Vagina (tissue), 2 donors: ENCODE measurements at regions not wholly inside any gene's neighbourhood (a gene's known extent, or its start where the extent isn't known, plus 50 kb on each side); places are given as distances from the start of the nearest gene placed in this dataset.

ENCODE experiments used
- DNase-seq, 2 donors: peaks; one replicate each; pipeline ENCODE4 v3.0.0-alpha.2; 2017; ENCODE audit errors: extremely low spot score in 2 of 2
- H3K27ac ChIP-seq: fragments of 200-600 bp; sonication (generic); one replicate; pipeline ENCODE4 v1.5.1; 2019
- H3K27me3 ChIP-seq: fragments of 200-600 bp; sonication (generic); one replicate; pipeline ENCODE4 v1.5.1; 2019
- H3K36me3 ChIP-seq, 2 donors: fragments of 200-600 bp; sonication (generic); one replicate each; pipeline ENCODE4 v1.5.1; 2017 to 2019
- H3K4me1 ChIP-seq: fragments of 200-600 bp; sonication (generic); one replicate; pipeline ENCODE4 v1.5.1; 2019
- H3K4me3 ChIP-seq, 2 donors: fragments of 200-600 bp; sonication (generic); 1 replicate in 1 of 2; 2 replicates in 1 of 2; pipeline ENCODE4 v1.5.1; 2016 to 2019
- H3K9me3 ChIP-seq: fragments of 200-600 bp; sonication (generic); one replicate; pipeline ENCODE4 v1.5.1; 2019
- CTCF ChIP-seq, 3 experiments: fragments of 450-650 bp in 2 of 3; fragments of 200-600 bp in 1 of 3; sonication (generic) in 1 of 3; IDR thresholded peaks; one replicate each; pipeline ENCODE4 v1.5.1; 2017 to 2019; ENCODE audit warnings: antibody characterized with exemption in 3 of 3, mild to moderate bottlenecking in 2 of 3, moderate library complexity in 2 of 3
- POLR2A ChIP-seq, 2 donors: fragments of 450-650 bp; IDR thresholded peaks; one replicate each; pipeline ENCODE4 v1.6.1; 2017; ENCODE audit warnings: antibody characterized with exemption in 2 of 2, mild to moderate bottlenecking in 2 of 2, moderate library complexity in 2 of 2
- POLR2AphosphoS5 ChIP-seq, 2 donors: sonication (generic); formaldehyde crosslinking; IDR thresholded peaks; one replicate each; pipeline ENCODE4 v1.9.0; 2017; ENCODE audit warnings: antibody characterized with exemption in 2 of 2, mild to moderate bottlenecking in 2 of 2, low read depth in 1 of 2; ENCODE audit not compliant: insufficient read depth in 1 of 2
- intact Hi-C: fragments of 100-400 bp; cut with DNase I; formaldehyde crosslinking; loops from one replicate; pipeline ENCODE4 v1.15.1; 2023

DNA sequence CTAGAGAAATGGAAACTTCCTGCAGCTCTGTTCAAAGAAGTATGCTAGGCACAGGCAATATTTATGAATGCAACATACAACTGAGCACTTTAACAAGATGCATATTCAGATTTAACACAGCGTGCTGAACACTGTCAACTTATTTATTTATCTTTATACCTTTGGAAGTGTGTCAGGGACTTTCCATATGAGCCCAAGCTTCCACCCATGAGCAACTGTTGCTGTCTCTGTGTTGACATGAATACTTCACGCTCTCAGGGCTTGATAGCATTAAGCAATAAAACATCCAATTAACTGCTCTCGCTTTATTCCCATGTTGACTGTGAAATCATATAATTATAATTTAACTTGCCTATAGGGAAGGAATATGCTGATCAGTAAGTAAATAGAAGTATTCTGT is 116.6 kb upstream of the ROBO1 start:
- Histone ChIP-seq H3K27me3 (no peaks in the 10 kb centered on the region), H3K9me3 (no peaks in the 10 kb centered on the region), H3K36me3 (no peaks in the 10 kb centered on the region), H3K27ac (no peak overlapping the region), H3K4me3 (no peak overlapping the region), H3K4me1 (no peaks in the 10 kb centered on the region)
- TF ChIP-seq POLR2A (IDR thresholded peaks at IDR 0.05): no peak
- TF ChIP-seq POLR2AphosphoS5 (IDR thresholded peaks at IDR 0.05; ENCODE audit: insufficient read depth in 1 of 2, low read depth in 1 of 2): no peak
- TF ChIP-seq CTCF (IDR thresholded peaks at IDR 0.05): no peak
- intact Hi-C loops: no loop called here
- no peak for DNase-seq

DNA sequence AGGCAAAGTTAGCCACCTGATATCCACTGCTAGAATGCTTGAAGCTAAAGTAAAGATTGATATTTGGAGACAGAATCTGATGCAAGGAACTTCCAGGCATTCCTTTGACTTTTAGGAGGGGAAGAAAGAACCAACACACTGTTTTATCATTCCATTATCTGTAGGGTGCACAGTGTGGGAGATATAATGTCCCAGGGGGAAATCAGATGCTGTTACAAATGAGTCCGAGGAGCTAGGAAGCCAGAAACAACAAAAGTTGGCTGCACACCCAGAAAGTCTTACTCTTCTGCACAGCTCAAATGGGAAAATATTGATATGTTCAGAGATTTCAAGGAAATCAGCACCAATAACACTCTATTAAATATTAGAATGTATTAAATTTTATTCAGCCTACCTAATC is 113.6 kb upstream of the ROBO1 start:
- Histone ChIP-seq H3K27ac (no peak overlapping the region), H3K4me3 (no peak overlapping the region), H3K36me3 (no peaks in the 10 kb centered on the region), H3K27me3 (no peaks in the 10 kb centered on the region), H3K9me3 (no peaks in the 10 kb centered on the region), H3K4me1 (no peaks in the 10 kb centered on the region)
- no peak for DNase-seq
- TF ChIP-seq POLR2AphosphoS5 (IDR thresholded peaks at IDR 0.05; ENCODE audit: insufficient read depth in 1 of 2, low read depth in 1 of 2): no peak
- no peak for TF ChIP-seq POLR2A (IDR thresholded peaks at IDR 0.05)
- no peak for TF ChIP-seq CTCF (IDR thresholded peaks at IDR 0.05)
- intact Hi-C loops: no loop called here

- Histone ChIP-seq H3K27me3 (no peaks in the 10 kb centered on the region), H3K27ac (no peak overlapping the region), H3K36me3 (no peaks in the 10 kb centered on the region), H3K9me3 (no peaks in the 10 kb centered on the region), H3K4me3 (no peak overlapping the region), H3K4me1 (no peaks in the 10 kb centered on the region)
- no peak for DNase-seq
- intact Hi-C loops: no loop called here
- TF ChIP-seq CTCF (IDR thresholded peaks at IDR 0.05) (no peak), POLR2A (IDR thresholded peaks at IDR 0.05) (no peak), POLR2AphosphoS5 (IDR thresholded peaks at IDR 0.05; ENCODE audit: insufficient read depth in 1 of 2, low read depth in 1 of 2) (no peak)
Observed at GRCh38 chr3:79878708-79879107, 110.9 kb upstream of the ROBO1 start.

DNA sequence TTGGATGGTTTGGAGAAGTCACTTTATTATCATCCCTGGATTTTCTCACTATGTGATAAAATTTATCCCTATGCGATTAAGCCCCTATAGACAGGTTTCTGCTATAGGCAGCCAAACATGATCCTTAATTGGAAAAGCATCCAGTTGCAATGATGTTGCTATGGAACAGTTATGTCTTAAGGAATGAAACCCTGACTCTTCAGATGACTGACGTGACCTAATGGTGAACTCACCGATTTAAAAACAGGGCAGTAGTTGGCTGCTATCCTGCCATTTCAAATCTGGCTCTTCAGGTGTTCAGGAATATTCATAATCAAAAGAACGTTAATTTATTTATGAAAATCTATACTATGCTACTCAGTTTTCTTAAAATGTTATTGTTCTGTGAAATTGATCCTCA is 106.8 kb upstream of the ROBO1 start:
- Histone ChIP-seq H3K4me3 (no peak overlapping the region), H3K36me3 (no peaks in the 10 kb centered on the region), H3K27me3 (no peaks in the 10 kb centered on the region), H3K9me3 (no peaks in the 10 kb centered on the region), H3K27ac (no peak overlapping the region), H3K4me1 (no peaks in the 10 kb centered on the region)
- TF ChIP-seq CTCF (IDR thresholded peaks at IDR 0.05) (no peak), POLR2A (IDR thresholded peaks at IDR 0.05) (no peak), POLR2AphosphoS5 (IDR thresholded peaks at IDR 0.05; ENCODE audit: insufficient read depth in 1 of 2, low read depth in 1 of 2) (no peak)
- intact Hi-C loops: no loop called here
- DNase-seq: no peak

DNA sequence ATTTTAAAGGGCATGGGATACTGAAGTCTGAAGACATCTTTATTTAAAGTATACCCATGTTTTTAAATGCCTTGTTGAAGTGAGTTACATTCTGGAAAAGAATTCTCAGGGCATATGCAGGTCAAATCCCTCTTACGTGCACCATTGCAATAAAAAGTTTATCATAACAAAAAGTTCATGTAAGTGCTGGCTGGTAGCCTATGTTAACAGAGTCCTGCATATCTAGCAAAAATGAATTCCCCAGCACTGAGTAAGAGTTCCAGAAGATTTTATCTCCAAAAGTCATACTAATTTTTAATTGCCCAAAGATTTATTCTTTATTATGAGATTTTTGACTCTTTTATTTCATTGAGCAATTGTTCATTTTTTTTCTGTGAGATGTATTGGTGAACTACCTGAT is 104.7 kb upstream of the ROBO1 start:
- TF ChIP-seq CTCF (IDR thresholded peaks at IDR 0.05) (no peak), POLR2AphosphoS5 (IDR thresholded peaks at IDR 0.05; ENCODE audit: insufficient read depth in 1 of 2, low read depth in 1 of 2) (no peak), POLR2A (IDR thresholded peaks at IDR 0.05) (no peak)
- Histone ChIP-seq H3K27ac (no peak overlapping the region), H3K4me3 (no peak overlapping the region), H3K9me3 (no peaks in the 10 kb centered on the region), H3K36me3 (no peaks in the 10 kb centered on the region), H3K4me1 (no peaks in the 10 kb centered on the region), H3K27me3 (no peaks in the 10 kb centered on the region)
- DNase-seq: no peak
- intact Hi-C loops: no loop called here
